ENCODE measurements at regions not wholly inside any gene's neighbourhood (a gene's known extent, or its start where the extent isn't known, plus 50 kb on each side); places are given as distances from the start of the nearest gene placed in this dataset.

DNA sequence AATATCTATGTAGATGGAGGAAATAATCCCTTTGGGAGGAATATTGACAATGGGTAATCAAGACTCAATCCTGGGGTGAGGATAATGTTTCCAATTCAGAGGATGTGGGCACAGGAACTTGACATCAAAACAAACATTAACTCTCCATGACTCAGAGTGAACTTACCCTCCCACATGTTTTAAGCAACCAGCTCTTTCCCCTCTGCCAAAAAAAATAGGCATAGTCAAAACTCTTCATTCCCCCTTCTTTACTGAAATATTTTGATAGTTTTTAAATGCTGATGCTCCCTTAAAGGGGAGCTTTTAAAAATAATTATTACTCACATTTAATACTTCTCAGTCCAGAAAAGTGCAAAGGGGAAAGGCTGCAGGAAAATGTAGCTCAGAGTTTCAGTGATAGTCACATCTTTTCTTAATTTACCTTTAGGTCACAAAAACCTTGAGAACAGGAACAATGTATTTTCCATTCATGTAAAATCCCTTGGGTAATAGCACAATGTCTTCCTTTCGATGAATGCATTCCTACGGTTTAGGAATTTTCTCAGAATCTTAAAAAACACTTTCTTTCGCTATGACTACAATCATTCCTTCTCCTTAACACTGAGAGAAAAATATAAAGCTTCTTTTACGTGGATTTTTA, 298.4 kb upstream of the GRAMD2B start:
- no peak for TF ChIP-seq YY1 (IDR thresholded peaks at IDR 0.05; ENCODE audit: low read depth)
- TF ChIP-seq EP300 (IDR thresholded peaks at IDR 0.05; ENCODE audit: borderline replicate concordance) = no peak
- TF ChIP-seq ZBTB7A (IDR thresholded peaks at IDR 0.05; ENCODE audit: low read depth) = no peak
- no peak for TF ChIP-seq CREB1 (IDR thresholded peaks at IDR 0.05; ENCODE audit: low read depth)
- no peak for TF ChIP-seq TAF1 (IDR thresholded peaks at IDR 0.05; ENCODE audit: low read depth)
- TF ChIP-seq, protein P1, sequence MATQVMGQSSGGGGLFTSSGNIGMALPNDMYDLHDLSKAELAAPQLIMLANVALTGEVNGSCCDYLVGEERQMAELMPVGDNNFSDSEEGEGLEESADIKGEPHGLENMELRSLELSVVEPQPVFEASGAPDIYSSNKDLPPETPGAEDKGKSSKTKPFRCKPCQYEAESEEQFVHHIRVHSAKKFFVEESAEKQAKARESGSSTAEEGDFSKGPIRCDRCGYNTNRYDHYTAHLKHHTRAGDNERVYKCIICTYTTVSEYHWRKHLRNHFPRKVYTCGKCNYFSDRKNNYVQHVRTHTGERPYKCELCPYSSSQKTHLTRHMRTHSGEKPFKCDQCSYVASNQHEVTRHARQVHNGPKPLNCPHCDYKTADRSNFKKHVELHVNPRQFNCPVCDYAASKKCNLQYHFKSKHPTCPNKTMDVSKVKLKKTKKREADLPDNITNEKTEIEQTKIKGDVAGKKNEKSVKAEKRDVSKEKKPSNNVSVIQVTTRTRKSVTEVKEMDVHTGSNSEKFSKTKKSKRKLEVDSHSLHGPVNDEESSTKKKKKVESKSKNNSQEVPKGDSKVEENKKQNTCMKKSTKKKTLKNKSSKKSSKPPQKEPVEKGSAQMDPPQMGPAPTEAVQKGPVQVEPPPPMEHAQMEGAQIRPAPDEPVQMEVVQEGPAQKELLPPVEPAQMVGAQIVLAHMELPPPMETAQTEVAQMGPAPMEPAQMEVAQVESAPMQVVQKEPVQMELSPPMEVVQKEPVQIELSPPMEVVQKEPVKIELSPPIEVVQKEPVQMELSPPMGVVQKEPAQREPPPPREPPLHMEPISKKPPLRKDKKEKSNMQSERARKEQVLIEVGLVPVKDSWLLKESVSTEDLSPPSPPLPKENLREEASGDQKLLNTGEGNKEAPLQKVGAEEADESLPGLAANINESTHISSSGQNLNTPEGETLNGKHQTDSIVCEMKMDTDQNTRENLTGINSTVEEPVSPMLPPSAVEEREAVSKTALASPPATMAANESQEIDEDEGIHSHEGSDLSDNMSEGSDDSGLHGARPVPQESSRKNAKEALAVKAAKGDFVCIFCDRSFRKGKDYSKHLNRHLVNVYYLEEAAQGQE (IDR thresholded peaks at IDR 0.05; ENCODE audit: low read depth) = no peak
- TF ChIP-seq CEBPB (IDR thresholded peaks at IDR 0.05) = no peak
- TF ChIP-seq EGR1 (IDR thresholded peaks at IDR 0.05) = no peak
- no peak for TF ChIP-seq RAD21 (IDR thresholded peaks at IDR 0.05; ENCODE audit: low read depth)
- no peak for TF ChIP-seq NFIC (IDR thresholded peaks at IDR 0.05)
- TF ChIP-seq, protein P2, sequence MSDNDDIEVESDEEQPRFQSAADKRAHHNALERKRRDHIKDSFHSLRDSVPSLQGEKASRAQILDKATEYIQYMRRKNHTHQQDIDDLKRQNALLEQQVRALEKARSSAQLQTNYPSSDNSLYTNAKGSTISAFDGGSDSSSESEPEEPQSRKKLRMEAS (IDR thresholded peaks at IDR 0.05) = no peak
- no peak for TF ChIP-seq TEAD4 (IDR thresholded peaks at IDR 0.05)
- no peak for TF ChIP-seq TCF12 (IDR thresholded peaks at IDR 0.05; ENCODE audit: low read depth)
- TF ChIP-seq FOXM1 (IDR thresholded peaks at IDR 0.05; ENCODE audit: borderline replicate concordance, low read depth) = no peak
- TF ChIP-seq, protein P3, sequence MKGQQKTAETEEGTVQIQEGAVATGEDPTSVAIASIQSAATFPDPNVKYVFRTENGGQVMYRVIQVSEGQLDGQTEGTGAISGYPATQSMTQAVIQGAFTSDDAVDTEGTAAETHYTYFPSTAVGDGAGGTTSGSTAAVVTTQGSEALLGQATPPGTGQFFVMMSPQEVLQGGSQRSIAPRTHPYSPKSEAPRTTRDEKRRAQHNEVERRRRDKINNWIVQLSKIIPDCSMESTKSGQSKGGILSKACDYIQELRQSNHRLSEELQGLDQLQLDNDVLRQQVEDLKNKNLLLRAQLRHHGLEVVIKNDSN (IDR thresholded peaks at IDR 0.05) = no peak

DNA sequence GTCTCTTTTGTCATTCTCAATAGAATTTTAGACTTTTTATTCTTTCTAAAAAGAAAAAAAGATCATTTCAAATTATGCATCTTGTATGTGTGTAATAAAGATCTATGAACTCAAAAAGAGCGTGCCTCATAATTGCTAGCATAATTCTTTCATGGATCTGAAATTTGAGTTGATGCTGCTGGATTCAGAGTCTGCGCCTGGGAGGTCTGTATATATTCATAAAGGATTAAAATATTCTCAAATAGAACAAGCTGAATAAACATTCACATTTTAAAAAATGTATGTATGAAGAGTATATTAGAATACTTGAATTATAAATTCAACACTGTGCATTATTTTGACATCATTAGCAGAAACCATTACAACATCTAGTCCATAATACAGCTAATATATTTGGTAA, 297.8 kb upstream of the GRAMD2B start:
- no peak for TF ChIP-seq EGR1 (IDR thresholded peaks at IDR 0.05)
- no peak for TF ChIP-seq CEBPB (IDR thresholded peaks at IDR 0.05)
- no peak for TF ChIP-seq CREB1 (IDR thresholded peaks at IDR 0.05; ENCODE audit: low read depth)
- TF ChIP-seq ZBTB7A (IDR thresholded peaks at IDR 0.05; ENCODE audit: low read depth) = no peak
- TF ChIP-seq YY1 (IDR thresholded peaks at IDR 0.05; ENCODE audit: low read depth) = no peak
- TF ChIP-seq, protein P1 (IDR thresholded peaks at IDR 0.05; ENCODE audit: low read depth) = no peak
- TF ChIP-seq, protein P2 (IDR thresholded peaks at IDR 0.05) = no peak
- no peak for TF ChIP-seq EP300 (IDR thresholded peaks at IDR 0.05; ENCODE audit: borderline replicate concordance)
- TF ChIP-seq TCF12 (IDR thresholded peaks at IDR 0.05; ENCODE audit: low read depth) = no peak
- no peak for TF ChIP-seq TAF1 (IDR thresholded peaks at IDR 0.05; ENCODE audit: low read depth)
- TF ChIP-seq RAD21 (IDR thresholded peaks at IDR 0.05; ENCODE audit: low read depth) = no peak
- TF ChIP-seq NFIC (IDR thresholded peaks at IDR 0.05) = no peak
- TF ChIP-seq, protein P3 (IDR thresholded peaks at IDR 0.05) = no peak
- TF ChIP-seq FOXM1 (IDR thresholded peaks at IDR 0.05; ENCODE audit: borderline replicate concordance, low read depth) = no peak
- no peak for TF ChIP-seq TEAD4 (IDR thresholded peaks at IDR 0.05)

DNA sequence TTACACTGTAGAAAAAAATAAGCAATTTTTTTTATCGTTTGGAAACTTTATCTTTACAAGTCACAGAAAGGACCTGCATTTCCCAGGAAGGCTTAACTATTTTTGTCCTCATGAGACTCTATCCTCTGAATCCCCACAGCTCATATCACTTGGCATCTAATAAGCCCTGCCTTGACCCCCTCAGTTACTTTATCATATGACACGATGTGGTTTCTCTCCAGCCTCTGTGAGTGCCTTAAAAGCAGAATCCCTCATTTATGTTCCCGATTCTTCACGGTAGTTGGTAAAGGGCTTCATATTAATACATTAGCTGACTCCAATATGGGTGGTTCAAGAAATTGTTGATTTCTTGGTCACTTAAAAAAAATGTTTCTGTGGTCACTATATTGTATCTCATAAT, 296.6 kb upstream of the GRAMD2B start:
- no peak for TF ChIP-seq TCF12 (IDR thresholded peaks at IDR 0.05; ENCODE audit: low read depth)
- TF ChIP-seq CREB1 (IDR thresholded peaks at IDR 0.05; ENCODE audit: low read depth) = no peak
- TF ChIP-seq RAD21 (IDR thresholded peaks at IDR 0.05; ENCODE audit: low read depth) = no peak
- TF ChIP-seq, protein P1 (IDR thresholded peaks at IDR 0.05; ENCODE audit: low read depth) = no peak
- TF ChIP-seq CEBPB (IDR thresholded peaks at IDR 0.05) = no peak
- no peak for TF ChIP-seq NFIC (IDR thresholded peaks at IDR 0.05)
- no peak for TF ChIP-seq YY1 (IDR thresholded peaks at IDR 0.05; ENCODE audit: low read depth)
- TF ChIP-seq EGR1 (IDR thresholded peaks at IDR 0.05) = no peak
- no peak for TF ChIP-seq EP300 (IDR thresholded peaks at IDR 0.05; ENCODE audit: borderline replicate concordance)

DNA sequence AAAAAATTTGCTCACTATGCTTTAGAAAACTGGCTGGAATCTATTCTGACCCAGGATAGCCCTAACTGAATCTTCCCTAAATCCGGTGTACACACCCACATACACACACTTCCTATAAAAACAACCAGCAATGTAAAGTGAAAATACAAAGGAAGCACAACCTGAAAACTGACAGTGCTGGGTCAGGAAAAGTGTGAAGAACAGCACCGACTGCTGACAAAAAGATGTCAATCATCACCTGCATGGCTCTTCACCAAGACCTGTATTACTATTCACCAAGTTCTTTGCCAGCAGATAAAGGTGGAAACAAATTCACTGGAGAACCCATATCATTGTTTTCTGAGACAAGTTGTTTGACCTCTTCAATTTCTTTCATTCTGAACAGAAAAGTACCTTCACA, 293.8 kb upstream of the GRAMD2B start:
- no peak for TF ChIP-seq FOXM1 (IDR thresholded peaks at IDR 0.05; ENCODE audit: borderline replicate concordance, low read depth)
- TF ChIP-seq EGR1 (IDR thresholded peaks at IDR 0.05) = no peak
- TF ChIP-seq TAF1 (IDR thresholded peaks at IDR 0.05; ENCODE audit: low read depth) = no peak
- TF ChIP-seq, protein P3 (IDR thresholded peaks at IDR 0.05) = no peak
- no peak for TF ChIP-seq TEAD4 (IDR thresholded peaks at IDR 0.05)
- no peak for TF ChIP-seq ZBTB7A (IDR thresholded peaks at IDR 0.05; ENCODE audit: low read depth)
- no peak for TF ChIP-seq TCF12 (IDR thresholded peaks at IDR 0.05; ENCODE audit: low read depth)
- no peak for TF ChIP-seq NFIC (IDR thresholded peaks at IDR 0.05)
- TF ChIP-seq, protein P1 (IDR thresholded peaks at IDR 0.05; ENCODE audit: low read depth) = no peak
- no peak for TF ChIP-seq CREB1 (IDR thresholded peaks at IDR 0.05; ENCODE audit: low read depth)
- TF ChIP-seq, protein P2 (IDR thresholded peaks at IDR 0.05) = no peak
- TF ChIP-seq CEBPB (IDR thresholded peaks at IDR 0.05) = no peak
- TF ChIP-seq EP300 (IDR thresholded peaks at IDR 0.05; ENCODE audit: borderline replicate concordance) = no peak
- no peak for TF ChIP-seq RAD21 (IDR thresholded peaks at IDR 0.05; ENCODE audit: low read depth)
- TF ChIP-seq YY1 (IDR thresholded peaks at IDR 0.05; ENCODE audit: low read depth) = no peak
